ENCODE measurements at regions not wholly inside any gene's neighbourhood (a gene's known extent, or its start where the extent isn't known, plus 50 kb on each side); places are given as distances from the start of the nearest gene placed in this dataset.
"Not testable (repeated sequence)": the region's sequence is repeated elsewhere in the genome, so short reads cannot be mapped to it uniquely, and the experiment has no call there.

- no peak for DNase-seq
Observed at GRCh38 chr3:144544871-144545270, 573.2 kb downstream of the DIPK2A start.

- no peak for DNase-seq
Observed at GRCh38 chr3:144546539-144546938, 574.9 kb downstream of the DIPK2A start.

GRCh38 chr3:144548346-144548745, 576.7 kb downstream of the DIPK2A start:
- DNase-seq, result no peak

DNA sequence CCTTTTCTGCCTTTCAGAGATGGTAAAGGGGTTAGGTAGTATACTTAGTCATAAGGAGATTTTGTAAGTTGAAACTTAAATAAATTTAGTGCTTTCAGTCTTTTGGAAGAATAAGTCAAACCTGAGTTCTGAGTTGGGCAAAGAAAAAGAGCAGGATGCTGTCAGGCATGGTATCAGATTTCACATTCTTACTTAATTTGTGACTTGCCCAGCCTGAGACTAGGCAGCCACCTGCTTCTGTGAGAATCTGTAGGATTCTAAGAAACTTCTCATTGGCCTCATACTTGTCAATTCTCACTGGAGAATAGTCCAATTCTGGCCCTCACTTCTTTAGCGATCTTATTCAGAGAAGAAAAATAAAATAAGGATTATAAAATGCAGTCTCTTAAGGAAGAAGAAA, 577.5 kb downstream of the DIPK2A start:
- DNase-seq, result no peak

DNA sequence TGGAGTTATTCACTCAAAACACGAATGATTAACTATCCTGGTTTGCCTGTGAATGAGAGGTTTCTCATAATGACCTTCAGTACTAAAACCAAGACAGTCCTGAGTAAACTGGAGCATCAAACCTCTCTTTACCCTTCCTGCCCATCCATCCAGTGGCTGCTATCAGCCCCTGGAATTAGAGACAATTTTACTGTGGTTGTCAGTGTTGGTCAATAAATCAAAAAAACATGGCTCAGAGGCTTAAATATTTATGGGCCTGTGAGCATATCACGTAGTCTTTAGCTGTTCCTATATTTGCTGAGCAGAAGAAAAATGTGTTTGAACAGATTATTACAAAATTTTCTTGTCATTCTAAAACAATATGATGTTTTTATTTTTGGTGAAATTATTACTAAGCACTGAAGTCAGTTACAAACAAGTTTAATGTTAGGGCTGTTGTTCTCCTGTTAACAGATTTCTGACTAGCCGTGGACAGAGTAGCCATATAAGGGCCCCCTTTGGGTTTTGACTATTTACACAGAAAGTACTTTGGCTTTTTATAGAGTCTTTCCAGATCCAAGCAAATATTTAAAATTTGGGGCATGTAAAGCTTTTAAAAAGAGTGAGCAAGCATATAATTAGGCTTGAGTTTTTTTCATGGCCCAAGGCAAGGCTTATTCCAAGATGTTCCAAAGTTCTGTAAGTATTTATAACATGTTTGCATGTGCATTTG, 580.9 kb downstream of the DIPK2A start:
- no peak for DNase-seq

DNA sequence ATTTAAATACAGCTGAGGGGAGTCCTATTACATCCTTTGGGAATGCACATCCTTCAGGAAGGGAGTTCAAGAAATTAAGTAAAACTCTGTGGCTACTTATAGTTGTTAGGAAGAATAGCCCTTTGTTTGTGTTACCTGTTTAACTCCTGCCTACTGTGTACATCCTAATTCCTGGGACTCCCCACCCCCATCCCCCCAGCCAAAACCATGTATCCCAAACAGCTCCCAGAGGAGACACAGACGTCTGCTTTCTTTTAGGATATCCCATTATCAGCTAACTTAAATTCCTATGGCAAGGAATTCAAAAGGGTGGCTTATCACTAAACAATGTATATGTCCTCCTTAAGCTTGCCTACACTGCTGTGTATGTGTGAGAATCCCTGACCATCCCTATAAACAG, 581.7 kb downstream of the DIPK2A start:
- DNase-seq, result no peak

DNA sequence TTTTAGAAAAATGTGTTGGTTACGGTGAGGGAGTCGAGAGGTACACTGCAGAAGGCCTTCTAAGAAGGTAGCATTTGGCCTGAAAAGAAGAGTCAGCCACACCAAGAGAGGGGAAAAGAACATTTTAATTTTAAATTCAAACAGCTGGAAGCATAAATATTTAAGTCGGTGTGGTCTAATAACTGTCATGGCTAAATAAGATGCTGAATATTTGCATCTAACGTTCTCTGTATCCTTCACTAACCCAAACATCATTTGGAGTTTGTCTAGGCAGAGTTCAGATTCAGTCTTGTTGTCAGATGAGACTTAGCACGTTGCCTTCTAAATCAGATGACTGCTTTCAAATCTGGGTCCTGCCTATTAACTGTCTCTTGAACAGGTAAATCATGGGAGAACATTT, 583.3 kb downstream of the DIPK2A start:
- no peak for DNase-seq

DNA sequence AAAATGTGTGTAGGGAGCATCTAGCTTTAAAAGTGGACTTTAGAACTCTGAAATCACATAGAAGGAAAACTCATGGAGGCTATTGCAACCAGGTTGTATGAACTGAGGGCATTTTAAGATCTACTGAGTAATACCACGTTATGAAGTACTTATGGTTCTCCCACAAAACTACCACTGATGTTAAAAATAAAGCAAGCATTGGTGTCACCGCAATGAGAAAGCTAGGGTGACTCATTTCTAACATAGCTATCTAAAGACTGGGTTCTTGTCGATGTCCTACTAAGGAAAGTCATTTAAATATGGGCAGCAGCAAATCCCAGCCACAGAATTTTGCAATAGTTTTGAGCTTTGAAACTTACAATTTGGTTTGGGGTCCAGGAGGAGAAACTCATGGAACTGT, 584.8 kb downstream of the DIPK2A start:
- no peak for DNase-seq

DNA sequence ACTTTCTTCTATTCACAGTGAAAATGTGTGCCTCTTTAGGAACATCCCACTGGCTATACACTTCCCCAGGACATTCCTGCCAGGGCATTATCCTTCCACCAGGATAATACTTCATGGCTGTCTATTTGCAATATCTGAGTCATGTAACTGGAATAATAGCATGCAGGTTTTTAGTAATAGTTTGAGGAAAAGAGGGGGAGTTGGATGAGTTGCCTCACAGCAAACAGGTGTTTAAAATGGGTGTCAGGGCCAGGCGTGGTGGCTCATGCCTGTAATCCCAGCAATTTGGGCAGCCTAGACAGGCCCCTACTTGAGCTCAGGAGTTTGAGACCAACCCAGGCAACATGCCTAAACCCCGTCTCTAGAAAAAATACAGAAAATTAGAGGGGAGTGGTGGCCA, 585.9 kb downstream of the DIPK2A start:
- no peak for DNase-seq

DNA sequence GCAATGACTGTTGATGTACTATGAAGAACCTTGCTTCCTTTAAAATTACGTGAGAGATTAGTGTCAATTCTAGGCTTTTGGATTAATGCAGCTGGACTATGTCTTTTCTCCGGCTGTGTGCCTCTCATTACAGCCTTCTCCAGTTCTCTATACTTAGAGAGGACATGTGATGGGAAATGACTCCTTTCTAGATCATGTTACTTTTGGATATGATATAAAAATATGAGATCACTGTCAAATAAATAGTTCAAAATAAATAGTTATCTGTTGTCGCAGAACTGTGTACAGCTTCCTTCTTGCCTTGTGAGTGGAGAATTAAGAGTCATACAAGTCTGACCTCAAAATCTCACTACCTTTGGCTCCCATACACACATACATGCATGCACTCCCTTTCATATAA, 592.4 kb downstream of the DIPK2A start:
- no peak for DNase-seq

DNA sequence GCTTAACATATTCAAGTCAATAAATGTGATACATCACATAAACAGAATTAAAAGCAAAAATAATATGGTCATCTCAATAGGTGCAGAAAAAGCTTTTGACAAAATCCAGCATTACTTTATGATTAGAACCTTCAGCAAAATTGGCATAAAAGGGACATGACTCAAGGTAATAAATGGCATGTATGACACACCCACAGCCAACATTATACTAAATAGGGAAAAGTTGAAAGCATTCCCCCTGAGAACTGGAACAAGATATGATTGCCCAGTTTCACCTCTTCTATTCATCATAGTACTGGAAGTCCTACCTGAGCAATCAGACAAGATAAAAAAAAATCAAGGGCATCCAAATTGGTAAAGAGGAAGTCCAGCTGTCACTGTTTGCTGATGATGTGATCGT, 594.7 kb downstream of the DIPK2A start:
- DNase-seq, result no peak

- DNase-seq, result no peak
Observed at GRCh38 chr3:144569651-144570050, 598.0 kb downstream of the DIPK2A start.

DNA sequence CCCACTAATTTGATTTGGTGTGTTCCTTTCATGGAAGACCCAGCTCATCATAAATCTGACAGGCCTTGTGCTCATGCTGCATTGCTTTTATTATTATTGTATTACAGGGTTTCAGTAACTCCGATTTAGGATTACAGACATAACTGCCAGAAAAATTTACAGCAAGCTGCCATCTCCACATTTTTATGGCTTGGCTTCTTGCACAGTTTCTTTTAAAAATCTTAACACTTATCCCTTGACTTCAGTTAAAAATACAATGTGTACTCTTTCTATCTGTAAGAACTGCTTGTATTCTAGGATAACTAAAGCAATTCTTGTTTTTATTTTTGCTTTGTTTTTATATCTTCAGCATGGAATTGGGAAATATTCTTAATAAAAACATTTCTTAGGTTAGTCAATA, 612.2 kb downstream of the DIPK2A start:
- DNase-seq, result no peak

DNA sequence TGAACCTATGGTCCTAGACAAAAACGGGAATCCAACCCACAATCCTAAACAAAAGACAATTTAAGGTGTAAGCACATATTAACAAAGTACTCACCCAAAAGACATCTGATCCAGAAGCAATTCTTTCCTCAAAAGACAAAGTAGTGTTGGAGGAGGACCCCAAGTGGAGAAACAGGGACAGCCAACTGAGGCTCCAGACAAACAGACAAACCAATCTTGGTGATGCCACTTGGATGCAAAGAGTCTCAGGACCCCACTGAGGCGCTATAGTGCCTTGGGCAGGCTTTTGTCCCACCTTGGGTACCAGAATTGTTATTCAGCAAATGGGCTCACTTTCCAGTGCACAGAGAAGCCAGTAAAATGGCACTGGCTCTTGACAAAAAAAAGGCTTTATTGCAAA, 613.8 kb downstream of the DIPK2A start:
- DNase-seq, result no peak

- DNase-seq, result no peak
Observed at GRCh38 chr3:144585953-144586352, 614.3 kb downstream of the DIPK2A start.

DNA sequence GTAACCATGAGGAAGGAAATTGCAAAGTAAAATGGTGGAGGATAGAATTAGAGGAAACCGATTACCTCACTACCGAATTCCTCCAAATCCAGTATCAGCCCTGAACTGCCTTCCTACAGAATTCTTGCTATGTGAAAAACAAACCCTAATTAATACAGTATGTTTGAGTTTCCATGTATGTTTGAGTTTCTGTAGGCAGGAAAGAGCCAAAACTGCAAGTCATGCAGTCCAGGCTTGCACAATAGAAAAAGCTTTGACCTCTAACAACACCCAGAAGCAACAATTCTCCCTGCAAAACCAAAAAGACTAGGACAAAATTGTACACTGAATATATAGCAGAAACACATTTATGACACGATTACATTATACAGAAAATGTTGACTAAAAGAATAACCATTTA, 614.8 kb downstream of the DIPK2A start:
- DNase-seq, result no peak

- DNase-seq, result no peak
Observed at GRCh38 chr3:144590854-144591253, 619.2 kb downstream of the DIPK2A start.

GRCh38 chr3:144593881-144594280, 622.3 kb downstream of the DIPK2A start:
- no peak for DNase-seq

GRCh38 chr3:144620236-144620635, 648.6 kb downstream of the DIPK2A start:
- DNase-seq, result not testable (repeated sequence)

- no peak for DNase-seq
Observed at GRCh38 chr3:144622845-144623244, 651.2 kb downstream of the DIPK2A start.

- DNase-seq, result no peak
Observed at GRCh38 chr3:144624656-144625055, 653.0 kb downstream of the DIPK2A start.

- no peak for DNase-seq
Observed at GRCh38 chr3:144626835-144627234, 655.2 kb downstream of the DIPK2A start.

- DNase-seq, result no peak
Observed at GRCh38 chr3:144629381-144629780, 657.8 kb downstream of the DIPK2A start.

DNA sequence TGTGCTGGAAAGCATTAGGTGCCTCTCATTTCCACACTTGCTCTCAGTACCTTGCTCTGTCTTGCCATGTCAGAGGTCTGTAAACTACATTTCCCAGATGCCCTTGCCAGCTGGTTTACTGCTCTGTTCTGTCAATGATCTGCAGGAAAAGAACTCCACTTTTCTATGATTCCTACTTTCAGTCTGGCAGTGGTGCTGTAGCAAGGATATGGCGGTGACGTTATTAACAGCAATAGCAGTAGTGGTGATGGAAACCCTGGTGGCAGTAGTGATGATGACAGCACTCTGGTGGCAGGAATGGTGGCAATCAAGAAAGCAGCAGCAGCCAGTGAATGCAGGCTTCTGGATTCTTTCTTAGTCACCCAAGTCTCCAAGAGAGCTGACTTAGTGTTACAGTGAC, 665.2 kb downstream of the DIPK2A start:
- no peak for DNase-seq

- DNase-seq, result no peak
Observed at GRCh38 chr3:144638009-144638408, 666.4 kb downstream of the DIPK2A start.

Measured in skin of body (tissue), 1 donor.